ENCODE measurements at regions not wholly inside any gene's neighbourhood (a gene's known extent, or its start where the extent isn't known, plus 50 kb on each side); places are given as distances from the start of the nearest gene placed in this dataset.

DNA sequence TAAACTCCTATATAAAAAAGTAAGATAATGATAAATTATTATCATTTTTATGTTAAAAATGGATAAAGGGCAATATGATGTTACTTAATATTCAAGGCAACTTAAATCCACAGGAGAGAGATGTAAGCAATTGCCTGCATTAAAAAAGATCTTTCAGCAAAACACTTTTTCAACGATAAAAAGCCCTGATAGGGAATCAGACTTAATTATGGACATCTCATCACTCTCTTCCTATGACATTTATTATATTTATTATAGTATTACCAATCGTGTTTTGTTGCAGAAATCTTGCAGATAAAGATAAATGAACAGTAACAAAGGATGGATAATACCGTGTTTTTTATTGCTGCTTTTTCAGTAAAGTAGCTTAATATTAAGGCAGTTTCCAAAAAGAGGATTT is 178.5 kb downstream of the SH2D1A start:
- BruUV-seq (replicated peaks), result no TSS peak
- no peak for DNase-seq
- Histone ChIP-seq H4K20me1 (ENCODE audit: low read length) (no peaks in the 10 kb centered on the region), H3K9ac (ENCODE audit: low read length) (no peak overlapping the region), H3F3A (ENCODE audit: low read length, unreplicated experiment) (no peaks in the 10 kb centered on the region), H3K27ac (ENCODE audit: low read length) (no peak overlapping the region), H2AFZ (ENCODE audit: low read length) (no peak overlapping the region), H3K4me3 (ENCODE audit: low read length) (no peak overlapping the region), H3K4me1 (ENCODE audit: insufficient read depth, low read length) (no peaks in the 10 kb centered on the region), H3K9me3 (ENCODE audit: low read length) (no peaks in the 10 kb centered on the region), H3K79me2 (ENCODE audit: low read length) (no peaks in the 10 kb centered on the region), H3K27me3 (ENCODE audit: low read length) (no peaks in the 10 kb centered on the region), H3K36me3 (ENCODE audit: low read depth, low read length) (no peaks in the 10 kb centered on the region), H3K9me2 (replicated peaks; ENCODE audit: low read length) (no peaks in the 10 kb centered on the region), H3K4me2 (ENCODE audit: low read length) (no peak overlapping the region)
- CTCF ChIA-PET, result no interaction called here
- POLR2A ChIA-PET (ENCODE audit: unreplicated experiment), result no interaction called here
- intact Hi-C loops (cut with micrococcal nuclease), result no loop called here
- TF ChIP-seq CTCF (conservative IDR thresholded peaks at IDR 0.05; ENCODE audit: low read depth, low read length), result no peak
- no peak for TF ChIP-seq EZH2 (IDR thresholded peaks at IDR 0.05; ENCODE audit: low read length, unreplicated experiment)
- TF ChIP-seq EZH2phosphoT487 (IDR thresholded peaks at IDR 0.05; ENCODE audit: borderline replicate concordance, low read length), result no peak
- ATAC-seq, result no peak

GRCh38 chrX:124529786-124530185 is 183.4 kb downstream of the SH2D1A start:
- Histone ChIP-seq H3K79me2 (ENCODE audit: low read length) (no peaks in the 10 kb centered on the region), H3K9ac (ENCODE audit: low read length) (no peak overlapping the region), H3F3A (ENCODE audit: low read length, unreplicated experiment) (no peaks in the 10 kb centered on the region), H3K36me3 (ENCODE audit: low read depth, low read length) (no peaks in the 10 kb centered on the region), H3K9me3 (ENCODE audit: low read length) (no peaks in the 10 kb centered on the region), H3K27ac (ENCODE audit: low read length) (no peak overlapping the region), H2AFZ (ENCODE audit: low read length) (no peak overlapping the region), H3K4me1 (ENCODE audit: insufficient read depth, low read length) (no peaks in the 10 kb centered on the region), H4K20me1 (ENCODE audit: low read length) (no peaks in the 10 kb centered on the region), H3K4me2 (ENCODE audit: low read length) (no peak overlapping the region), H3K27me3 (ENCODE audit: low read length) (no peaks in the 10 kb centered on the region), H3K4me3 (ENCODE audit: low read length) (no peak overlapping the region), H3K9me2 (replicated peaks; ENCODE audit: low read length) (no peaks in the 10 kb centered on the region)
- POLR2A ChIA-PET (ENCODE audit: unreplicated experiment), result no interaction called here
- ATAC-seq (no peak), DNase-seq (no peak)
- no peak for TF ChIP-seq EZH2 (IDR thresholded peaks at IDR 0.05; ENCODE audit: low read length, unreplicated experiment)
- no peak for TF ChIP-seq CTCF (conservative IDR thresholded peaks at IDR 0.05; ENCODE audit: low read depth, low read length)
- no peak for TF ChIP-seq EZH2phosphoT487 (IDR thresholded peaks at IDR 0.05; ENCODE audit: borderline replicate concordance, low read length)
- CTCF ChIA-PET, result no interaction called here
- intact Hi-C loops (cut with micrococcal nuclease), result no loop called here
- BruUV-seq (replicated peaks), result no TSS peak

GRCh38 chrX:124530803-124531202 is 184.4 kb downstream of the SH2D1A start:
- intact Hi-C loops (cut with micrococcal nuclease), result no loop called here
- Histone ChIP-seq H3K4me2 (ENCODE audit: low read length) (no peak overlapping the region), H3K79me2 (ENCODE audit: low read length) (no peaks in the 10 kb centered on the region), H2AFZ (ENCODE audit: low read length) (no peak overlapping the region), H3K27ac (ENCODE audit: low read length) (no peak overlapping the region), H3K9me2 (replicated peaks; ENCODE audit: low read length) (no peaks in the 10 kb centered on the region), H3K27me3 (ENCODE audit: low read length) (no peaks in the 10 kb centered on the region), H4K20me1 (ENCODE audit: low read length) (no peaks in the 10 kb centered on the region), H3F3A (ENCODE audit: low read length, unreplicated experiment) (no peaks in the 10 kb centered on the region), H3K4me3 (ENCODE audit: low read length) (no peak overlapping the region), H3K36me3 (ENCODE audit: low read depth, low read length) (no peaks in the 10 kb centered on the region), H3K9me3 (ENCODE audit: low read length) (no peaks in the 10 kb centered on the region), H3K4me1 (ENCODE audit: insufficient read depth, low read length) (no peaks in the 10 kb centered on the region), H3K9ac (ENCODE audit: low read length) (no peak overlapping the region)
- POLR2A ChIA-PET (ENCODE audit: unreplicated experiment), result no interaction called here
- no TSS peak for BruUV-seq (replicated peaks)
- CTCF ChIA-PET, result no interaction called here
- ATAC-seq (no peak), DNase-seq (no peak)
- TF ChIP-seq CTCF (conservative IDR thresholded peaks at IDR 0.05; ENCODE audit: low read depth, low read length), result no peak
- no peak for TF ChIP-seq EZH2phosphoT487 (IDR thresholded peaks at IDR 0.05; ENCODE audit: borderline replicate concordance, low read length)
- no peak for TF ChIP-seq EZH2 (IDR thresholded peaks at IDR 0.05; ENCODE audit: low read length, unreplicated experiment)

Measured in PC-3 (cell line).